ENCODE measurements at regions not wholly inside any gene's neighbourhood (a gene's known extent, or its start where the extent isn't known, plus 50 kb on each side); places are given as distances from the start of the nearest gene placed in this dataset.

- in situ Hi-C loops (cut with MboI; ENCODE audit: low pct_unique_long_range_greater_than_20kb, low sequenced_read_pairs, unreplicated experiment) = no loop called here
- no peak for TF ChIP-seq CTCF (IDR thresholded peaks at IDR 0.05; ENCODE audit: extremely low read depth, insufficient read depth, missing control alignments)
- DNase-seq (ENCODE audit: low spot score) = no peak
Observed at GRCh38 chr3:27589795-27590194, 105.6 kb upstream of the SLC4A7 start.

GRCh38 chr3:27585429-27585828 lies 101.2 kb upstream of the SLC4A7 start:
- TF ChIP-seq CTCF (IDR thresholded peaks at IDR 0.05; ENCODE audit: extremely low read depth, insufficient read depth, missing control alignments) = no peak
- no peak for DNase-seq (ENCODE audit: low spot score)
- in situ Hi-C loops (cut with MboI; ENCODE audit: low pct_unique_long_range_greater_than_20kb, low sequenced_read_pairs, unreplicated experiment) = no loop called here

- no peak for DNase-seq (ENCODE audit: low spot score)
- no peak for TF ChIP-seq CTCF (IDR thresholded peaks at IDR 0.05; ENCODE audit: extremely low read depth, insufficient read depth, missing control alignments)
- in situ Hi-C loops (cut with MboI; ENCODE audit: low pct_unique_long_range_greater_than_20kb, low sequenced_read_pairs, unreplicated experiment) = no loop called here
Observed at GRCh38 chr3:27584874-27585273, 100.7 kb upstream of the SLC4A7 start.

GRCh38 chr3:27581852-27582251 lies 97.7 kb upstream of the SLC4A7 start:
- in situ Hi-C loops (cut with MboI; ENCODE audit: low pct_unique_long_range_greater_than_20kb, low sequenced_read_pairs, unreplicated experiment) = no loop called here
- DNase-seq (ENCODE audit: low spot score) = no peak
- no peak for TF ChIP-seq CTCF (IDR thresholded peaks at IDR 0.05; ENCODE audit: extremely low read depth, insufficient read depth, missing control alignments)

GRCh38 chr3:27578032-27578431 lies 93.8 kb upstream of the SLC4A7 start:
- DNase-seq (ENCODE audit: low spot score) = no peak
- in situ Hi-C loops (cut with MboI; ENCODE audit: low pct_unique_long_range_greater_than_20kb, low sequenced_read_pairs, unreplicated experiment) = no loop called here
- TF ChIP-seq CTCF (IDR thresholded peaks at IDR 0.05; ENCODE audit: extremely low read depth, insufficient read depth, missing control alignments) = no peak

GRCh38 chr3:27577504-27577903 lies 93.3 kb upstream of the SLC4A7 start:
- in situ Hi-C loops (cut with MboI; ENCODE audit: low pct_unique_long_range_greater_than_20kb, low sequenced_read_pairs, unreplicated experiment) = no loop called here
- DNase-seq (ENCODE audit: low spot score) = no peak

More at GRCh38 chr3:27577504-27577903, 93.3 kb upstream of the SLC4A7 start:
- no peak for TF ChIP-seq CTCF (IDR thresholded peaks at IDR 0.05; ENCODE audit: extremely low read depth, insufficient read depth, missing control alignments)
